OCI-LY1 (cell line): ENCODE measurements at regions not wholly inside any gene's neighbourhood (a gene's known extent, or its start where the extent isn't known, plus 50 kb on each side); places are given as distances from the start of the nearest gene placed in this dataset.
"Not testable (repeated sequence)": the region's sequence is repeated elsewhere in the genome, so short reads cannot be mapped to it uniquely, and the experiment has no call there.

Source experiments
- H2AFZ ChIP-seq: fragments of 200-600 bp; sonication (generic), shearing (Covaris generic); 2 replicates; pipeline ENCODE4 v1.6.0; 2014; ENCODE audit warnings: antibody characterized with exemption, mild to moderate bottlenecking, low read length
- H3F3A ChIP-seq: fragments of 200-600 bp; sonication (generic), shearing (Covaris generic); 2 replicates; pipeline ENCODE4 v1.6.0; 2014; ENCODE audit warnings: mild to moderate bottlenecking, antibody characterized with exemption, low read length, moderate library complexity; ENCODE audit not compliant: insufficient read depth
- H3K27ac ChIP-seq: fragments of 200-600 bp; sonication (generic); 2 replicates; pipeline ENCODE4 v1.5.1; 2014; ENCODE audit warnings: low read length, mixed run types, mild to moderate bottlenecking, low read depth; ENCODE audit not compliant: poor library complexity, severe bottlenecking
- H3K27me3 ChIP-seq: fragments of 200-600 bp; sonication (generic); 2 replicates; pipeline ENCODE4 v1.6.0; 2014; ENCODE audit warnings: antibody characterized with exemption, mild to moderate bottlenecking, low read length, moderate library complexity; ENCODE audit not compliant: insufficient read depth
- H3K36me3 ChIP-seq: fragments of 200-600 bp; sonication (generic); 2 replicates; pipeline ENCODE4 v1.6.1; 2014; ENCODE audit warnings: mild to moderate bottlenecking, antibody characterized with exemption, low read length, moderate library complexity, mixed read lengths; ENCODE audit not compliant: insufficient read depth
- H3K4me1 ChIP-seq: fragments of 200-600 bp; sonication (generic); 2 replicates; pipeline ENCODE4 v1.5.1; 2014; ENCODE audit warnings: mild to moderate bottlenecking, low read length, moderate library complexity; ENCODE audit not compliant: insufficient read depth, severe bottlenecking
- H3K4me2 ChIP-seq: fragments of 200-600 bp; sonication (generic), shearing (Covaris generic); 2 replicates; pipeline ENCODE4 v1.6.1; 2014; ENCODE audit warnings: low read length
- H3K4me3 ChIP-seq: fragments of 200-600 bp; sonication (generic); 2 replicates; pipeline ENCODE4 v1.5.1; 2014; ENCODE audit warnings: low read length, low read depth, mild to moderate bottlenecking, mixed read lengths; ENCODE audit not compliant: poor library complexity, severe bottlenecking
- H3K79me2 ChIP-seq: fragments of 200-600 bp; shearing (Covaris generic); 2 replicates; pipeline ENCODE4 v1.6.1; 2016; ENCODE audit warnings: mixed run types, low read length, mixed read lengths; ENCODE audit not compliant: insufficient read depth
- H3K9ac ChIP-seq: fragments of 200-600 bp; sonication (generic), shearing (Covaris generic); 2 replicates; pipeline ENCODE4 v1.6.1; 2014; ENCODE audit warnings: mild to moderate bottlenecking, low read length, mixed read lengths
- H3K9me2 ChIP-seq: fragments of 200-600 bp; sonication (generic), shearing (Covaris generic); 2 replicates; pipeline ENCODE4 v1.6.1; 2014; ENCODE audit warnings: low read depth, mild to moderate bottlenecking, low read length, mixed read lengths
- H3K9me3 ChIP-seq: fragments of 200-600 bp; shearing (Covaris generic); 2 replicates; pipeline ENCODE4 v1.6.1; 2014; ENCODE audit warnings: low read length, mixed read lengths
- H4K20me1 ChIP-seq: fragments of 200-600 bp; sonication (generic), shearing (Covaris generic); 2 replicates; pipeline ENCODE4 v1.6.0; 2016; ENCODE audit warnings: mild to moderate bottlenecking, low read length; ENCODE audit not compliant: insufficient read depth
- CTCF ChIP-seq: fragments of 200-600 bp; sonication (generic), shearing (Covaris generic); IDR thresholded peaks from 2 replicates; pipeline ENCODE4 v1.5.1; 2017; ENCODE audit warnings: mild to moderate bottlenecking, antibody characterized with exemption, low read length, moderate library complexity, mixed read lengths
- EZH2 ChIP-seq: fragments of 200-600 bp; sonication (generic), shearing (Covaris generic); IDR thresholded peaks from 2 replicates; pipeline ENCODE4 v1.8.0; 2017; ENCODE audit warnings: borderline replicate concordance, mixed run types, mild to moderate bottlenecking, antibody characterized with exemption, low read length, moderate library complexity, mixed read lengths

- Histone ChIP-seq H3K79me2 (no peaks in the 10 kb centered on the region), H3K4me3 (no peak overlapping the region)
- TF ChIP-seq CTCF (no peak), EZH2 (no peak)
Observed at GRCh38 chr4:107492566-107492965, 227.5 kb downstream of the PAPSS1 start.

GRCh38 chr4:107490116-107490515 is 229.9 kb downstream of the PAPSS1 start:
- Histone ChIP-seq H3K27ac (no peak overlapping the region), H3K27me3 (no peaks in the 10 kb centered on the region), H3K4me2 (no peak overlapping the region), H3K9me3 (no peaks in the 10 kb centered on the region), H3K9me2 (no peaks in the 10 kb centered on the region), H3K36me3 (no peaks in the 10 kb centered on the region), H3K79me2 (no peaks in the 10 kb centered on the region), H4K20me1 (no peaks in the 10 kb centered on the region), H2AFZ (no peak overlapping the region), H3K4me3 (no peak overlapping the region), H3K9ac (no peak overlapping the region), H3F3A (no peaks in the 10 kb centered on the region), H3K4me1 (no peaks in the 10 kb centered on the region)
- TF ChIP-seq CTCF (no peak), EZH2 (no peak)

More at GRCh38 chr4:107492566-107492965, 227.5 kb downstream of the PAPSS1 start:
- no peaks in the 10 kb centered on the region for H4K20me1 ChIP-seq
- H3K4me1 ChIP-seq, result no peaks in the 10 kb centered on the region
- no peak overlapping the region for H2AFZ ChIP-seq
- H3K9me3 ChIP-seq, result no peaks in the 10 kb centered on the region
- no peak overlapping the region for H3K9ac ChIP-seq
- H3K36me3 ChIP-seq, result no peaks in the 10 kb centered on the region
- no peak overlapping the region for H3K27ac ChIP-seq
- no peaks in the 10 kb centered on the region for H3K9me2 ChIP-seq
- H3K4me2 ChIP-seq, result no peak overlapping the region
- H3K27me3 ChIP-seq, result no peaks in the 10 kb centered on the region
- no peaks in the 10 kb centered on the region for H3F3A ChIP-seq

DNA sequence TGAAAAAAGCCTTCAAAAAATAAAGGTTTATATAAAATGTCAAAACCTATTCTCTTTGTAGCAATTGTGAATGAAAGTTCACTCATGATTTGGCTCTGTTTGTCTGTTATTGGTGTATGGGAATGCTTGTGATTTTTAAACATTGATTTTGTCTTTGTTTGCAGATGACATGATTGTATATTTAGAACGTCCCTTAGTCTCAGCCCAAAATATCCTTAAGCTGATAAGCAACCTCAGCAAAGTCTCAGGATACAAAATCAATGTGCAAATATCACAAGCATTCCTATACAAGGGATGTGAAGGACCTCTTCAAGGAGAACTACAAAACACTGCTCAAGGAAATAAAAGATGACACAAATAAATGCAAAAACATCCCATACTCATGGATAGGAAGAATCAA is 236.4 kb downstream of the PAPSS1 start:
- H3K79me2 ChIP-seq, H3F3A ChIP-seq, H2AFZ ChIP-seq, H3K4me1 ChIP-seq, H3K27ac ChIP-seq, H3K9ac ChIP-seq, H4K20me1 ChIP-seq, H3K36me3 ChIP-seq, H3K9me3 ChIP-seq, H3K9me2 ChIP-seq, H3K4me3 ChIP-seq, H3K27me3 ChIP-seq, H3K4me2 ChIP-seq: not testable (repeated sequence)

DNA sequence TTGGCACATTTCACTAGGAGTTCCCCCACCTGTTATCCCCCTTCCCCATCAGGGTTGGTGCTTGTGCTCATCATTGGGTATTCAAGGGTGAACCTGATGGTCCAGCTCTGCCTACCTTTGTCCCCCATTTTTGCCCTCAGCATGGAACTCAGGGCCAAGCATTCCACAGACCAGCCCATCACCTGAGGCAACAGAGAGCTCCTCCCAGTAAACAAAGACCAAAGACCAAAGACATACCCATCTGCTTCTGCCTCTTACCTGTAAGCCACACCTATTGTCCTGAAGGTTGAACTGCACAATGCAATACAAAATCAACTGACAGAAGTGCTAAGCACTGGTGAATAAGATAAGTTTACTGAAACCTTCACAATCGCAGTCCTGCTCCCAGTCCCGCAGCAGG is 237.5 kb downstream of the PAPSS1 start:
- Histone ChIP-seq H3K4me1 (no peaks in the 10 kb centered on the region), H3K9ac (no peak overlapping the region), H3K36me3 (no peaks in the 10 kb centered on the region), H3K9me3 (no peaks in the 10 kb centered on the region), H3K27ac (no peak overlapping the region), H3F3A (no peaks in the 10 kb centered on the region), H3K4me2 (no peak overlapping the region), H3K4me3 (no peak overlapping the region), H4K20me1 (no peaks in the 10 kb centered on the region), H3K27me3 (no peaks in the 10 kb centered on the region), H3K9me2 (no peaks in the 10 kb centered on the region), H3K79me2 (no peaks in the 10 kb centered on the region), H2AFZ (no peak overlapping the region)
- TF ChIP-seq EZH2 (no peak), CTCF (no peak)
